NCI-H2029 treated with DMSO at 0.1 percent for 48 hours (cell line): ENCODE measurements at regions not wholly inside any gene's neighbourhood (a gene's known extent, or its start where the extent isn't known, plus 50 kb on each side); places are given as distances from the start of the nearest gene placed in this dataset.
"Not testable (repeated sequence)": the region's sequence is repeated elsewhere in the genome, so short reads cannot be mapped to it uniquely, and the experiment has no call there.

Experiments used
- DNase-seq: peaks from one replicate; lab custom pipeline; 2025; lab: John Stamatoyannopoulos, UW

DNA sequence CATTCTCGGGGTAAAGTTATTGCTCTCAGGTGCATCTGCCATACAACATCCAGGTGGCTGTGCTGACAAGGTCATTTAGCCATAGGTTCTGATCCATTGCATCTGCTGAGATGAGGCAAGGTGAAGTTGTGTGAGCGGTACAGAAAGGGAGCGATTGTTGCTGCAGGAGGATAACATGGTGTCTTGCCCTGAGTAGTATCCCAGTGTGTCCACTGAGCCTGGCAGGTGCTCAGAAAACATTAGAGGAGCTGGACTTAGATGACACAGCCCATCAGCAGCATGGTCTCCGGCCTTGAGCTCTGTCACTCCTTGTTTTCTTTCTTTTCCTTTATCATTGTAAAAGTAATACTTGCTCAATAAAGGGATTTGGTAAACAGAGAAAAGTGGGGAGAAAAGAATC, 161.1 kb upstream of the ATP10A start:
- DNase-seq: no peak

DNA sequence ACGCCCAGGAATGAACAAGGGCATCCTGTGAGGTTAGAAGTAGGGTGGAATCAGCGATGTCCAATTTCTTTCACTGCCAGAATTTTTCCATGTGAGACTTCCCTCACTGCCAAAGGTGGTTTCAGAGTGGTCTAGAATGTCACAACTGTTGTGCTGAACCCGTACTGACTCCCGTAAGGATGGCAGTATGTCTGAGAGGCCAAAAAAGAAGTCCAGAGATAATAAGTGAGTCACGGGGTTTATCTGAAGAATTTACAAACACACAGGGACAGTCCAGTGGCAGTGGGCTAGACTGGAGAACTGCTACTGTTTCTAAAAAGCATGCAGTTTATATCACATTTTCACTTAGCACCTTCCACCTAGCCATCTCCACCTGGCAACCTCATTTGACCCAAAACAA, 160.6 kb upstream of the ATP10A start:
- no peak for DNase-seq

DNA sequence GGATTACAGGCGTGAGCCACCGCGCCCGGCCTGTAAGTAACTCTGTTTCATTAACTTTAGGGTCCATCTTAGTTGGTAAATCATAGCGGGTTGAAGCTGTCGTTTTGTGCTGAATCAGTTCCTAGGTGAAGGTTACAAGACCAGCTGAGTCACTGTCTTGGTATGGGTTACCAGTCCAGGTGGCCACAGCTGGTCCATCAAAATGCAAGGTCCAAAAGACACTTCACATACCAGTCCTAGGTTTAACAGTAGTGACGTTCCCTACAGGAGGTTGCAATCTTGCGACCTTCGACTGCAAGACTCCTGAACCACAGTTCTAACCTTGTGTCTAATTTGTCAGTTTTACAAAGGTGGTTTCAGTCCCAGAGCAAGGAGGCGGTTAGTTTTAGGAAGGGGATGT, 160.1 kb upstream of the ATP10A start:
- no peak for DNase-seq

DNA sequence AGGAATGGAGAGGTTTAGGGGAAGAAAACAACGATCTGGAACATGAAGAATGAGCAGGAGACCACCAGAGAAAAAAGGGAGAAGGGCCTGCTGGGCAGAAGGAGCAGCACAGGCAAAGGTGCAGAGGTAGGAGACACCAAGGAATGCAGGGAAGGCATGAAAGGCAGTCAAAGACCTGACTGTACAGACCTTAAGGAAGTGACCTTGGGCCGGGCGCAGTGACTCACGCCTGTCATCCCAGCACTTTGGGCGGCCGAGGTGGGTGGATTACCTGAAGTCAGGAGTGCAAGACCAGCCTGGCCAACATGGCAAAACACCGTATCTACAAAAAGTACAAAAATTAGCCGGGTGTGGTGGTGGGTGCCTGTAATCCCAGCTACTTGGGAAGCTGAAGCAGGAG, 157.7 kb upstream of the ATP10A start:
- no peak for DNase-seq

DNA sequence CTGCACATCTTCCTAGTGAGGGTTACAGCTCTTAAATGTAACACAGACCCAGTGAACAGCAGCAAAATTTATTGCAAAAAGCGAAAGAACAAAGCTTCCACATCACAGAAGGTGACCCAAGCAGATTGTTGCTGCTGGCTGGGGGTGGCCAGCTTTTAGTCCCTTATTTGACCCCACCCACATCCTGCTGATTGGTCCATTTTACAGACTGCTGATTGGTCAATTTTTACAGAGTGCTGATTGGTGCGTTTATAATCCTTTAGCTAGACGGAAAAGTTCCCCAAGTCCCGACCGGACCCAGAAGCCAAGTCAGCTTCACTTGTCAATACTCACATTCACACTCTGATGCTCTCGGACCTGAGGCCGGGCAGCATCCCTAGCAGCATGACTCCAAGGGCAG, 154.5 kb upstream of the ATP10A start:
- no peak for DNase-seq

DNA sequence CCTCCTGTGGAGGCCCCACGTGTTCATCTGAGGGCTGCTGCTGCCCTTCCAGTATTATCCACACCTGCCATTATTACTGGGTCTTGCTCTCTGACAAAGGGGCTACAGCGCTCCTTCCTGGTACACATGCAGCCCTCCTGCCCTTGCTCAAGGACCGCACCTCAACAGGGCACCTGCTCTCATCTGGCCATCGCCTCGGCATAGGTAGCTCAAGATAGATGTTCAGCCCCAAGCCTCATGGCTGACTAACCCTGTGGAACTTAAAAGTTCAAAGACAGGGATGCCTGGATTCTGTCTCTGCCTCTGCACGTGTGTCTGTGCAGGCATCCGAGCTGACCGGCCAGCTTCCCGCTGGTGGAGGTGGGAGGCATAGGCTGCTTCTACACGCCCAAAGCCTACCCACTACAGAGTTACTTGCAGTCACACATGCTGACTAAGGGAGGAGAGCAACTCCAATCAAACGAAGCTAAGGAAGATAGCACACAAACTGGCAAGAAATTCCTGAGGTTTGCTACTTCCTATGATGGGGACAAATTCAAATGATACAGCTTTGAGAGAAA, 152.5 kb upstream of the ATP10A start:
- DNase-seq: no peak

DNA sequence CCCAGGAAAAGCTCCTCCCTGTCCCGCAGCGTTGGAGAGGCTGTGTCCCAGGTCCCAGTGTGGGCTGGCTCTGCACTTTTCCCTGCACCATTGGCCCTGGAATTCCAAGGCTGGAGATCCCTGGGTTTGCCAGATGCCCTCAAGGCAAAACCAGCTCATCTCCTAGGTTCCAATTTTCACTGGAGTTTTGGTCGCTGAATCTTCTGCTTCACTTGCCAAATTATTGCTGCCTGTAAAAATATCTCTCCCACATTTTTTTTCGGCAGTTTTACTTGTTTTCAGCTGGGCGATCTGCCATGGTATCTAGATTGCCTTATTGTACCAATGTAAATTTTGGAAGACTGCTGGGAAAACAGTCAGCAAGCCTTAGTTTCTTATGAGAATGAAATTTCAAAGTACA, 150.9 kb upstream of the ATP10A start:
- DNase-seq: no peak

DNA sequence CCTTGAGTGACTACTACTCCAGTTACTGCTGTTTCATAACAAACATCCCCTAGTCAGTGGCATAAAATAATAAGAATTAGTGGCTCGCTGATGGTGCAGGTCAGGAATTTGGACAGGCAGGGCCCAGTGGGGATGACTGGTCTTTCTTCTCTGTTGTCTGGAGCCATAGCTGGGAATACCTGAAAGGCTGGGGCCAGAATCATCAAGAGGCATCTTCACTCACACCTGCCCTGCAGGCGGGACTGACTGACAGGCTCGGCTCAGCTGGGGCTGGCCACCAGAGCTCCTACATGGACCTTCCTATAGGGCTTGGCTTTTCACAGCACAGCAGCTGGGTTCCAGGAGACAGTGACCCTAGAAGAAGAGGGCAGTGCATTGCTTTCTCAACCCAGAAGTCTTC, 148.8 kb upstream of the ATP10A start:
- no peak for DNase-seq

DNA sequence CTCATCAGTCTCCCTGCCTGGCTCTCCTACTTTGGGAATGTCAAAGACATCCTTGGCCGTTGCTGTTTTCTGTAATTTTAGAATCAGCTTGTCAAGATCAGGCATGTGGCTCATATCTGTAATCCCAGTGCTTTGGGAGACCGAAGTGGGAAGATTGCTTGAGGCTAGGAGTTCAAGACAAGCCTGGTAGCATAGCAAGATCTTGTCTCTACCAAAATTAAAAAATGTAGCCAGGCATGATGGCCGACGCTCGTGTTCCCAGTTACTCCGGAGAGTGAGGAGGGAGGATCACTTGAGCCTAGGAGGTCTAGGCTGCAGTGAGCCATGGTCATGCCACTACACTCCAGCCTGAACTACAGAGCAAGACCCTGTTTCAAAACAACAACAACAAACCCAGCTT, 144.0 kb upstream of the ATP10A start:
- no peak for DNase-seq

DNA sequence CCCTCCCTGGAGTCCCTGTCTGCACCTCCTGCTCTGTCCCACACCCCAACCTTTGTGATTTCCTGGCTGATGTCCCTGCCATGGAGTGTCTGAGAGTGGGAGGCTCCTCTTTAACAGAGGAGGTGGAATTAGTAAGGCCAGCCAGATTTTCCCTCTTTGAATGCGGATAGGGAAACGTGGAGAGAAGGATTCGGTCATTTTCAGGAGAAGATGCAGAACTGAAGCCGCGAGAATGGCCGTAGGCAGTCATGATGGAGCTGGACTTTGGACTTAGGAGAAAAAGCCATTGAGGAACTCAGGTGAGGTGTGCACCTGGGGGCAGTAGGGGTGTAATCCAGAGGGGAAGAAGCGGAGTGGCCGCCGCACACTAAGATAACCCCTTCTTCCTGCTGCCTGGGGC, 138.1 kb upstream of the ATP10A start:
- no peak for DNase-seq

DNA sequence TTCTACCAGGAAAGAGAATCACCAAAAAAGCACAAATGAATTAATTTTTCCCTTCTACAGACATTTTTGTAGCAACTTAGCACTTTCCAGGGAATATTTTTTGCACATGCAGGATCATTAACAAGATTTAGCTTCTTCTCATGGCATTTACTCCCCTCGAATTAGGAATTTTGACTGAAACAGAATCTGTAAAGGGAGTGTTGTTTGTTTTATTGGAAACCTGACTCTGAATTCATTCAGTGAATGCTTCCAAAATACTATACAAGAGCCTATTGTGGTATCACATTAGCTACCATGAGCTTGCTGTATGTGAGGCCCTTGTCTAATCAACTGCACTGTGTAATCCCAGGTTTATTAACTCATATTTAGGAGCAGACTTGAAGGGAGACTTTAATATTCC, 130.4 kb upstream of the ATP10A start:
- DNase-seq: no peak

DNA sequence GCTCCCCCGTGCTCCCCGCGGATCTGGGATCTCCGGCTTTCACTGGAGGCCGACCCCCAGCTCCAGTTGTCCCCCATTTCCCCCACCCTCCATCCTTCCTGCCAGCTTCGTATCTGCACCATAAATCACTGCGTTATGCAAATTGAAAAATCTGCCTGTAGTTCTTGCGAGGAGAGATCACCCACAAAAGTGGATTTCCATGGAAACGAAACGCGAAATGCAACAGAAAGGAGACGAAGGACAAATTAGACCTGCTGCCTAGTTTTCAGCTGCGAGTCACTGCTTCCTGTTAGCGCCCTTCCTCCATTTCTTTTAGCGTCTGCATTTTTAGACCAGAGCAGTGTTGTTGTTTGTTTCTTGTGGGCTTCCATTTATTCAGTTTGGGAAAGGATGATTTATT, 127.1 kb upstream of the ATP10A start:
- DNase-seq: no peak

DNA sequence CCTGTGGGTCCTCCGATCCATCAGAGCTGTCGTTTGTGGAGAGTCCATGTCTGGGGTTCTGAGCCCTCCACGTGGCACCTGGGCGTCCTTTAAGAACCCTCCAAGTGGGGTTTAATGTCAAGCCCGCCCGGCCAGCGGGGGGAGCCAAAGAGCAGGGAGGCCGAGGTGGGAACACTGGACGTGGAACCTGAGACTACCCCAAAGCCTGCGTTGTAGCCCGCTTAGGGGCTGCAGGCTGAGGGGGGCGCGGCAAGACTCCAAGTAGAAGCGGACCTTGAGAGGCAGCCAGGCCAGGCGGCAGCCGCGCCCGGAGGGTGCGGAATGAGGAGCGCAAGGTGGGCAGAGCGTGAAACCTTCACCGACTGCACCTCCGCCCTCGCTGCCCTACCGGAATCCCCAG, 126.2 kb upstream of the ATP10A start:
- DNase-seq: no peak

DNA sequence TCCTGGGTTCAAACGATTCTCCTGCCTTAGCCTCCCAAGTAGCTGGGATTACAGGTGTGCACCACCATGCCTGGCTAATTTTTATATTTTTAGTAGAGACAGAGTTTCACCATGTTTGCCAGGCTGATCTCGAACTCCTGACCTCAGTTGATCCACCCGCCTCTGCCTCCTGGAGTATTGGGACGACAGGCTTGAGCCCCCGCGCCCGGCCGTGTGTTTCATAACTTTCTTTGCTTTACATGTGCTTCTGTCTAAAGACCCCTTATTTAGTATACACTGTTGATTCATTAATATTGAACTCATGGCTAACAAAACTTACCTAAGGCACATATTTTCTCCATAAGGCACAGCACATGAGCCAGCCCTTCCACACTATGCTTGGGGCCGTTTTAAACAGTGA, 125.6 kb upstream of the ATP10A start:
- DNase-seq: not testable (repeated sequence)

DNA sequence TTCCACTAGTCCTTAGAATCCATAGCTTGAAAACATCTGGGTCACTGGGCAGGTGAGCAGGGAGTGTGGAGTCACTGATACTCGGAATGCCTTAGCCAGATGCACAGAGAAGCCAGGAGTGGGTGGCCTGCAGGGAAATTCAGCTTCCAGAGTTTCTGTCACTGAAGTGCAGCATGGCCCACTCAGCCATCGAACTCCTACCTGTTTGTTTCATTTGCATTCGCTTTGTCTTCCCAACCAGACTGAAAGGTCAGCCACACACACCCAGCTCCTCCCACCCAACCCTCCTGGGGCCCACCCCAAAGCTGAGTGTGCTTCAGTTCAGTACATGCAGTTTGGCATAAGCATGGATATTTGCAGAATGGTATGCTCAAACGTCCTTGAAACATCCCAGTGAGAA, 124.5 kb upstream of the ATP10A start:
- no peak for DNase-seq

DNA sequence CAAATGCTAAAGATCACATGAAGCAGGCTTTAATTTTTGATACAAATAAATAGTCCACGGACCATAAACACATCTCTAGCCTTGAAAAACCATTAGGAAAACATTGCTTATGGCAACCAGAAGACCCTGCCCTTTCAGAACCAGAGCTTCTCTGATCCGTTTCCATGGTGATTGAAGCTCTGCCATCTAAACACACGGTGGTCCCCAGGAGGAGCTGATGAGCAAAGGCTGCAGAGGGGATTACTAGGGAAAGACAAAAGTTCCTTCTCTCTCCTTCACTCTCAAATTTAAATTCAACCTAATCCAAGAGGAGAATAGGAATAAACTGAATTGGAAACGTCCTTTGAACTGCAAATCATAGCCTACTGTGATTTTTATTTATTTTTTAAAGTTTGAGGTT, 122.0 kb upstream of the ATP10A start:
- DNase-seq: no peak

DNA sequence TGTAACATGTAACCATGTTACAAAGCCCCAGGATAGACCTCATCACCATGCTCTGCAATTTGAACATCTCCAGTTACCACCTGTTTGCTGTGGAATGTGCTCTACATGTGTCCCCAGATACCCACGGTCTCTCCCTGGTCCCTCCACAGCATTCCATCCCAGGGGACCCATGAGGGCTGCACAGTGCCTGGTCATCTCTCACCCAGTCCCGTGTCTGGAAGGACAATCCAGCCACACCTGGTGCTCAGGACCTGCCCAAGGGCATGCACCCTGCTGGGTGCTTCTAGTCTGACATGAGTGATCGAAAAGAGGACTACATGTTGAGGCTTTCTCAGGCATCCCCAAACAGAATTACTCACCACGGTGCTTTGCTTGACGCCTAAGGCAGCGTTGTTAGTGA, 119.6 kb upstream of the ATP10A start:
- DNase-seq: no peak

DNA sequence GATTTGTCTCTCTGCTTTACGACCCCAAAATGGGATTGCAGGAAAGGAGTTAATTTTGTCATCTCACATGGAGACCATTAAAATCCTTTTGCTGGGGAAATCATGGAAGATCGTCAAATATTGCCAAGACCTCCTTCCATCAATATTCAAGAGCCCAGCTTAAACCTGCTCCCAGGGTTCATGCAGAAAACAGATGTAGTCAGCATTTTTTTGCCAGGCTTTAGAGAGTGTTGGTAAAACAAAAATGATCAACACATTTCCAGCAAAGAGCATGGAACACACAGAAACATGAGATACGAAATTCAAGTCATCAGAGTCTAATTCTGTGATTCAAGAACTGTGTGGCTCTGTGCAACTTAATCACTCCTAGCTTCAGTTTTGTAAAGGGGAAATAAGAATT, 118.0 kb upstream of the ATP10A start:
- no peak for DNase-seq

DNA sequence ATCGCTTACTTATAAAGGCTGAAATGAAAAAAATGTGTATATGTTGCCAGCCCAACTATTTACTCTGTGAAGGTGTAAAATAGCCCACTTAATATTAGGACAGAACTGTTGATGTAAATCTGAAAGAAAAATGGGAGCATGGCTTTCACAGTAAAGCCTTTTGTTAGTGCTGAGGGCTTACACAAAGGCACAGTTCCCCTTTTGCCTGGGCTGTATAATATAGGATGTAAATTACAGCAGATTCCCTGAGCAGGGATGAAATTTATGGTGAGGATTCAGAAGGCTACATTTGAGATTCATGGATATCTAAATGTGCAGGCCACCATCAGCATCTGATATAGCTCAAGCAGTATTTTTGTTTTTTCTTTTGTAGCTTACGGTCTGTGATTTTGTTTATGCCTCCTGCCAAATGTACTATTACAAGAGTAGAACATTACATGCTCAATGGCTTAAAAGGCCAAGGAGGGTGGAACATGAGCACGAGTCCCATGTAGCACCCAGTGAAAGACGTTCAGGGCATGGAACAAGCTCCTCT, 109.1 kb upstream of the ATP10A start:
- DNase-seq: no peak

DNA sequence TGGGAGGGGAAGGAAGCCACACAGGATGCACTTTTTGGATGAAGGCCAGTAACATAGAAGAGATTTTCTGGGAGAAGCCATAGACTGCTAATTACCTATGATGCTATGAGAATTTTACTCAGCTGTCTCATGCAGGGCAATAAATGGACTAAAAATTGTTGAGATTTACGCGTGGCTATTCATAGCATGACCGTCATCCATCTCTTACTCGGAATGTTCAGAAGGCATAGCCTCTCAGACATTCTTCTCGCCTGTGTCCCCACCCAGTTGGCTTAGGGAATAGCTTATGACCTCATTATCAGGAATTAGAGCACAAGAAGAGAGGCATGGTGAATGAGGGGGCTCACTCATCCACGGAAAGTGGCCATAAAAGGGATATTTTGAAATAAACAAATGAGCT, 107.9 kb upstream of the ATP10A start:
- no peak for DNase-seq

DNA sequence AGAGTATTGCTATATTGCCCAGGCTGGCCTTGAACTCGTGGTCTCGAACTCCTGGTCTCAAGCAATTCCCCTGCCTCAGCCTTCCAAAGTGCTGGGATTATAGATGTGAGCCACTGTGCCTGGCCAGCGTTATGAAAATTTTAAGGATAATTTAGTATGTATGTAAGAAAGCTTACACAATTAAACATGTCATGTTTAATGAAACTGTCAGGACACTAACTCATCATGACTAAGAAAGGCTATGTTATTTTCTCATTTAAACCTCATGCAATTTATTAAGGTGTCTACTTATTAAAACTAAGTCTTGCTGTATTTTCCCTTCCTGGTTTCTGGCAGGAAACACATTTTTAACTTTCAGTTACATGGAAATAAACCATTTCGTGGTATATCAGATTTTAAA, 106.8 kb upstream of the ATP10A start:
- no peak for DNase-seq

DNA sequence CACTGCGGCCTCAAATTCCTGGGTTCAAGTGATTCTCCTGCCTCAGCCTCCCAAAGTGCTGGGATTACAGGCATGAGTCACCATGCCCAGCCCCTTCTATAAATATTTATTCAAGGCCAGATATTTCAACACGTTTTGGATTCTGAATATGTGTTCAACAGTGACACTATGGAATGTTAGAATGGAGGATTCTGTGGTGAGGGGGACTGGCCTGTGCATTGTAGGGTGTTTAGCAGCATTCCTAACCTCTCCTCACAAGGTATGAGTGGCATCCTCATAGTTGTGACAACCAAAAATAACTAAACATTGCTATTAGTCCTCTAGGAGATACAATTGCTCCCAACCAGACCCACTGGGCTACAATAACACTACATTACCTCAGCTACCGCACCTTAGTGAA, 104.0 kb upstream of the ATP10A start:
- DNase-seq: no peak

DNA sequence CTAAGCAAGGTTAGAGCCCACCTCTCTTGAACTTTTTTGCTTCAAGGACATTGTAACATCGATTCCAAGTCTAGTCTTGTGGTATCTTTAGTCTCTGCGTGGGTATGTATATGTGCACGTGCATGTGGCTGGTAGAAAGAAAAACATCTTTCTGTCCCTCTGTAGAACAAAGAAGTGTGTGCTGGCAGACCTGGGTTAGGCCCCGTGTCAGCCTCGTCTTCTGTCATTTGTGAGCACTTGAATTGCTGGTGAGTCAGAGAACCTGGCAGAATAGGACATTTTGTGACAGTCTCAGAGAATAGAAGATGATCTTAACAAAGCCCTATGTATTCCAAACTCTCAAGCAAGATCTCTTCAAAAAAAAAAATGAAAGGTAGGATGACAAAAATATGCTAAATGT, 102.2 kb upstream of the ATP10A start:
- DNase-seq: no peak

DNA sequence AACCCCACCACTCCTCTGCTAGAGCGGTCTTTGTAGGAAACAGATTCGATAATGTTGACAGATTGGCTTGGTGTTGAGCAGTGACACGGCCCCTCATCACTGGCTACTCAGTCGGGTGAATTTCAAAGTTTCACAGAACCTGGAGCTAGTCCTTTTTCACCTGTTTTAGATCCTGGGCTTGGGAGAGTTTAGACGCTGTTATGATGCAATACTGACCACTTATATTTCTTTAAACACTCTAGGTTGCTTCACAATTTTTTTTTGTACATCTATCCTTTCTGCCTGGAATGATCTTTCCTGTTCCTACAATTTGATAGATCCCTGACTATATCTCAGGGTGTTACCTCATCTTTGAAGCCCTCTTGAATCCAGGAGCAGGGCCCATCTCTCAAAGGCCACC, 97.1 kb upstream of the ATP10A start:
- DNase-seq: no peak

DNA sequence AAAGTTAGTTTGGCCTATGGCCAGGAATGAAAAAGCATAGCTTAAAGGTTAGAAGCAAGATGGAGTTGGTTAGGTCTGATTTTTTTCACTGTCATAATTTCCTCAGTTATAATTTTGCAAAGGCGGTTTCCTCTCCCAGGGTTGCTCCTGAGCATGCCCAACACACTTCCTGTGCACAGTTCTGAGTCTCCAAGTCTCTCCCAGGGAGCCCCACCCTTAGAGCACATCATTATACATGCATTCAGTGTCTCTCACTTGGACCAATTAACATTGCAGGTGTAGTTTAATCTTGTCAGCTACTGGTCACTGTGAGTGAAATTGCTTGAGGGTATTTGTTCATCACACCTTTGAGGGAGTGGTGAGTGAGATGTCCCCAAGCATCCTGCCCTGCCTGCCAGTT, 96.0 kb upstream of the ATP10A start:
- DNase-seq: no peak
